22Rv1 (cell line): ENCODE measurements at regions not wholly inside any gene's neighbourhood (a gene's known extent, or its start where the extent isn't known, plus 50 kb on each side); places are given as distances from the start of the nearest gene placed in this dataset.

Experiments used
- ZFX ChIP-seq: fragments of 450-650 bp; IDR thresholded peaks from 2 replicates; pipeline ENCODE4 v1.6.1; 2017; ENCODE audit warnings: antibody characterized with exemption, borderline replicate concordance
- TF ChIP-seq, protein P1 (sequence below): fragments of 450-650 bp; IDR thresholded peaks from 2 replicates; pipeline ENCODE4 v1.5.1; 2017; ENCODE audit warnings: mild to moderate bottlenecking

DNA sequence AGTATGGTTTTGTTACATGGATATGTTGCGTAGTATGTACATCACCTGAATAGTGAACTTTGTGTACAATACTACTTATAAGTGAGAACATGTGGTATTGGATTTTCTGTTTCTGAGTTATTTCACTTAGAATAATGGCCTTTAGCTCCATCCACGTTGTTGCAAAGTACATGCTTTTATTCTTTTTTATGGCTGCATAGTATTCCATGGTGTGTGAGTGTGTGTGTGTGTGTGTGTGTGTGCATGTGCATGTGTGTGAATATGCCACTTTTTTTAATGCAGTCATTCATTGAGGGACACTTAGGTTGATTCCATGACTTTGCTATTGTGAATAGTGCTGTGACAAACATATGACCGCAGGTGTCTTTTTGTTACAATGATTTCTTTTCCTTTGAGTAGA is 147.8 kb downstream of the LEPR start:
- TF ChIP-seq, protein P1, sequence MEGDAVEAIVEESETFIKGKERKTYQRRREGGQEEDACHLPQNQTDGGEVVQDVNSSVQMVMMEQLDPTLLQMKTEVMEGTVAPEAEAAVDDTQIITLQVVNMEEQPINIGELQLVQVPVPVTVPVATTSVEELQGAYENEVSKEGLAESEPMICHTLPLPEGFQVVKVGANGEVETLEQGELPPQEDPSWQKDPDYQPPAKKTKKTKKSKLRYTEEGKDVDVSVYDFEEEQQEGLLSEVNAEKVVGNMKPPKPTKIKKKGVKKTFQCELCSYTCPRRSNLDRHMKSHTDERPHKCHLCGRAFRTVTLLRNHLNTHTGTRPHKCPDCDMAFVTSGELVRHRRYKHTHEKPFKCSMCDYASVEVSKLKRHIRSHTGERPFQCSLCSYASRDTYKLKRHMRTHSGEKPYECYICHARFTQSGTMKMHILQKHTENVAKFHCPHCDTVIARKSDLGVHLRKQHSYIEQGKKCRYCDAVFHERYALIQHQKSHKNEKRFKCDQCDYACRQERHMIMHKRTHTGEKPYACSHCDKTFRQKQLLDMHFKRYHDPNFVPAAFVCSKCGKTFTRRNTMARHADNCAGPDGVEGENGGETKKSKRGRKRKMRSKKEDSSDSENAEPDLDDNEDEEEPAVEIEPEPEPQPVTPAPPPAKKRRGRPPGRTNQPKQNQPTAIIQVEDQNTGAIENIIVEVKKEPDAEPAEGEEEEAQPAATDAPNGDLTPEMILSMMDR, result no peak
- no peak for TF ChIP-seq ZFX
